ENCODE measurements at regions not wholly inside any gene's neighbourhood (a gene's known extent, or its start where the extent isn't known, plus 50 kb on each side); places are given as distances from the start of the nearest gene placed in this dataset.

DNA sequence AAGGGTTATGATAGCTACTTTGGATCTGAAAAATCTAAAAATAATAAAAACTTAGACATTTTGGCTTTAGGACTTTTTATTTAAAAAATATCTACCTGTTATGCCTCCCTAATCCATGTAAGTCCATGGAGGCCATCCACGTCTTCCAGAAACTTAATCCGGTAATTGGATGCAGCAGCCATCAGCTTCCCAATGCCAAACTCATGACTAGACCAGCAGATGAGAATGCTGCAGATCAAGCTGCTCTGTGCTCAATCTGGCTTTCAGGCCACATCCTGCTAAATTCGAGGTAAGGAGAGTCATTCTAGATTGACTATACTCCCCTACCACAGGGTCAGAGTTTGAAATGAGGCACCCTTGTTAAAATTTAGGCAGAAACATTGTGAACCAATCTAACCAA is 168.5 kb upstream of the TCERG1L start:
- DNase-seq (ENCODE audit: low read depth in 2 of 3, low spot score in 2 of 3), result no peak

- no peak for DNase-seq (ENCODE audit: low read depth in 2 of 3, low spot score in 2 of 3)
Observed at GRCh38 chr10:131480861-131481260, 169.3 kb upstream of the TCERG1L start.

DNA sequence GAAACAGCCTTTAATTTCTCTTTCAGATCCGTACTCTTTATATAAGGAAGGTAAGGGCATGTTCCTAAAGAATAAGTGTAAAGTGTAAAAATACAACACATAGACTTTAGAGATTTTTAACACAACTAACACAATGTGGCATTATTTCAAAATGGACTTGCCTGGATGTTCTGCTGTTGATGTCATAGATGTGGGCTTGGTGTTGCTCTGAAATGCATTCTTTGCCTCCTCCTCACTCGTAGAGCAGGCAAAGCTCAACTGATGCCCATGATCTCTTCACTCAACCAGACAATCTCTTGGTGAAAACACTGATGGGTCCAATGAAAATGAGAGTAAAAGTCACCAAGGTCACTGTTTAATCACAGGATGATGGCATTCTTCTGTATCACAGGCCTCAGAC is 174.2 kb upstream of the TCERG1L start:
- DNase-seq (ENCODE audit: low read depth in 2 of 3, low spot score in 2 of 3), result no peak

DNA sequence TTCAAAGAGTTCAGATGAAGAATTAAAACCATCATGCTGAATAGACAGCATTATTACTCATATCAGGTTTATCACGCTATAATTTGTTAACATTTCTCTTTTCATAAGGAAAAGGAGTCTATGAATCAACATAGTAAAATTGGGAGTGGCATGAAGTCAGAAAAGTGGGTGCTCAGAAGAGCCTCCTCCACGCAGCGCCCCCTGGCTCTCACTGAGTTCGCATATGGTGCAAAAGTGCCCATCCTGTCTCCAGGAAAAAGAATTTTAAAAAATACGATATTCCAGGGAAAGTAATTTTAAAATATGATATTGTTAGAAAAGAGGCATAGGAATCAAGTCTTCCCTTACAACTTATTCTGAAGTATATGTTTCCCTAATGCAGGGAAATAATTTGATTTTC is 176.3 kb upstream of the TCERG1L start:
- DNase-seq (ENCODE audit: low read depth in 2 of 3, low spot score in 2 of 3), result no peak

DNA sequence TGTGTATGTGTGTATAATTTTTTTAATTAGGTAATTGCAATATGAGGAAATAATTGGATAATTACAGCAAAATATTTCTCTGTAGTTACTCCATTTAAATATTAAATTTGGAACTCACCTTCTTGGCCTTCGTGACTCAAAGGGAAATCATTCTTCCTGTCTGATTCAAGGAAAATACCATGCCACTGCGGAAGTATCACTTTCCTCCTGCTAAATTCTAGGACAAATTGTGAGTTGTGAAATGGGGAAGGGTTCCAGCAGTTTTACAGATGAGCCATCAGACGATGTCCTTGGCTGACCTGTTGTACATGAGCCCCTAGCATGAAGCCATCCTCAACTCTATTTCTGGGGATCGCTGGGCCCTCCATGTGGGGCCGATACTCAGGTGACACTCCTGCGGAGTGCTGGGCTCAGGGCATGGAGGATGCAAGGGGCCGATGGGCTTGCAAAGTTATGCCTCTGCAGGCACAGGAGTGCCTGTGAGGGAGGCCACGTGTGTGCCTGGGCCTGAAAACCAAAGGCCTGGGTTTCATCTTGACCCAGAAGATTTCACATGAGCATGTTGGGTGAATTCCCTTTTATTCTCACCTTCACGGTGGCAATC is 179.6 kb upstream of the TCERG1L start:
- DNase-seq (ENCODE audit: low read depth in 2 of 3, low spot score in 2 of 3), result no peak

DNA sequence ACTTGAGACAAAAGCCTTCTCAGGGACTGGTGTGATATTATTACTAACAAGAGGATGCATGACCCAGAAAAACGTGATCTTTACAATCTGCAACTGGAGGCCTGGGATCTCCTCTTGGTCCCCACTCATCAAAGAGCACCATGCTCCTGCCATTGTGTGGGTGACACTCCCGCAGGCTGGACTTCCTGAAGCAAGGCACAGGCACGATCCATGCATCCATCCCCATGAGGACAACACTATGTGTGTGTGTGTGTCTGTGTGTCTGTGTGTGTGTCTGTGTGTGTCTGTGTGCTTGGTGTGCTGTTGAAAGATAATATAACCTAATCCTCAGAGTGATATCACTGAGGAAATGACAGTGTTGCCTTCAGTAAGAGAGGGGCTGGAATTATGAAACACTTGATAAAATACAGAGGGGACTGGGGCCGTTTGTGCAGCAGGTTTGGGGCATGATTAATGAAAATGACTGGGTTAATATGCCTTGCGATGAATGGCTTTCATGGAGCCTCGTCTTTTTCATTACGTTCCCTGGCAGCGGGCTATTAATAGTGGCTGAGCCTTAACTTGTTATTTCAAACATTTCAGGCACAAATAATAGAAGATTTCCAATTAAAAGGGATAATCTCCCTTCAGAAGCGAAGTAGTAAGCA is 180.8 kb upstream of the TCERG1L start:
- no peak for DNase-seq (ENCODE audit: low read depth in 2 of 3, low spot score in 2 of 3)

DNA sequence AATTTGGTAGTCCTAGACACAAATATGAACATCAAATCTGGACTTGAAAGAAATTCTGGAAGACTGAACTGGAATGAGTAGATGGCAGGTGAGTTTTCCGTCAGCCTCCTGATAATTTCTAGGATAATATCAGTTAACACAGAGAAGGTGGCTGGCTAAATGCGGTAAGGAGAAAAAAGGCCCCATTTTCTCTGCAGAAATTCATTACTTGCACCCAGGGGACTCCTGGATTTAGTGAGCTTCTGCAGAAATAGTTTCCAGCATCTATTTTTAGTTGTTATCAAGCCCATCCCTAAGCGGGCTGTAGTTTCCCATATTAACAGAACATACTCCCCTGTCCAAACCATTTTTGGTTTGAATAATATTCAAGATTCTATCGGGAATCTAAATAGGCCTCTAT is 181.9 kb upstream of the TCERG1L start:
- no peak for DNase-seq (ENCODE audit: low read depth in 2 of 3, low spot score in 2 of 3)

- no peak for DNase-seq (ENCODE audit: low read depth in 2 of 3, low spot score in 2 of 3)
Observed at GRCh38 chr10:131494451-131494850, 182.9 kb upstream of the TCERG1L start.

DNA sequence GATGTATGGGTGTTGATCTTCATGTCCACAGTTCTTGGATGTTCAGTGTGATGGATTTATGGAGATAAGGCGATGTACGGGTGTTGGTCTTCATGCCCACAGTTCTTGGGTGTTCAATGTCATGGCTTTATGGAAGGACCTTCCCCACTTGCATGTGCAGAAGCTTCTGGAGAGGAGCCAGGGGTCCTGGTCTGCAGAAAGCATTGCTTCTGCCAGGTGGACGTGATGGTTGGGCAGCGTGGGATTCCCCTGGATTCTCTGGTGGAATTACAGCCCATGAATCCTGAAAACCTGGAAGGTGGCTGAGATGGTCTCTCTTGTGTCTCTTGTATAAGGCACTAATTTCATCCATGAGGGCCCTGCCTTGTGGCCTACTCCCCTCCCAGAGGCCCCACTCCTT is 183.7 kb upstream of the TCERG1L start:
- no peak for DNase-seq (ENCODE audit: low read depth in 2 of 3, low spot score in 2 of 3)

DNA sequence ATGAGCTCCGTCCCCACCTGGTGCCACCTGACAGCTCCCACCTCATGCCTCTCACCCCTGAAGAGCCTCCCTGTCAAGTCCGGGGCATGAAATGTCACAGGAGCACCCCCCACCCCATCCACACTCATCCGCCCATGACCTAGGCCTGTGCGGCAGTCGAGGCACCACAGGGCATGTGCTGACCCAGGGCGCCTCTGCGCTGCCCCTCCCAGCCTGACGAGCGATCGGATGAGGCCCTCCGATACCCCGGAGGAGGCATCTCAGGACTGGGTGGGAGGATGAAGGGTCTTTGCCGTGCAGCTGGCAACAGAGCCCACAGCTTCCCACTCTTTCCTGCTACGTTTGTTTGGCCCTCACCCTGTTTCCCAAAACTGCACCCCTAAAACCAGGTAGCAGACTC is 184.4 kb upstream of the TCERG1L start:
- DNase-seq (ENCODE audit: low read depth in 2 of 3, low spot score in 2 of 3), result no peak

- DNase-seq (ENCODE audit: low read depth in 2 of 3, low spot score in 2 of 3), result no peak
Observed at GRCh38 chr10:131496351-131497052, 185.0 kb upstream of the TCERG1L start.

DNA sequence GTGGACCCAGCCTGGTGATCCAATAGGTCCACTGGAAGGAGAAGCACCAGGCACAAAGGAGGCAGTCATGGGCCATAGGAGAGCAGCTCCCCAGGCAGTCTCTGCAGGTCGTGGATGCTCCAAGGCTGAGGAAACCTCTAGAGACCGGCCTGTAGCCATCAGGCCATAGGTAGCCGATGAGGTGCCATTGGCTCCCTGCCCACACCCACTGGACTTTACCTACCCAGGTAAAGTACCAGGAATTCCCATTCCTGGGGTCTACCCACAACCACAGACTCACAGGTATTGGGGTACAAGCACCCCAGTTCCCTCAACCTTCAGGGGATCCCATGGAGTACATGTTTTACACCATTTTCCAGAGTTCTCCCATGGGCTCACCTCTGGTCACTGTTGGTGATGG is 188.0 kb upstream of the TCERG1L start:
- no peak for DNase-seq (ENCODE audit: low read depth in 2 of 3, low spot score in 2 of 3)

DNA sequence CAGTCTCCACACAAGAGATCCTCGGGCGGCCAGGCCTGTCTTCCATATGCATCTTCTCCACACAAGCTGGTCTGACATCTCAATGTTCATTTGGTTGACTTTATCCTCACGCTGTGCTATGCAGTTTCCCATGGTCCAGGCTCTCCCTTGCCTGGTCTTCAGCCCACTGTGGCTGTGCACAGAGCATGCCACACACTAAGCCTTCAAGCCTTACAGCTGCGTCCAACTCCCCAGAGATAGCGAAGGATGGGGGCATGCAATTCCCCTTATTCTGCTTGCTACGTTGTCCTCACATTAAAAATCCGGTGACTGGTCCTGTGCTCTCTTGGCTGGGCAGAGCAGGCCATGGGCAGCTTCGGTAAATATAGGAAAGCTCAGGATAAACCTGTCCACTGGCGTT is 188.7 kb upstream of the TCERG1L start:
- DNase-seq (ENCODE audit: low read depth in 2 of 3, low spot score in 2 of 3), result no peak

- DNase-seq (ENCODE audit: low read depth in 2 of 3, low spot score in 2 of 3), result no peak
Observed at GRCh38 chr10:131500892-131501291, 189.4 kb upstream of the TCERG1L start.

- no peak for DNase-seq (ENCODE audit: low read depth in 2 of 3, low spot score in 2 of 3)
Observed at GRCh38 chr10:131503992-131504391, 192.5 kb upstream of the TCERG1L start.

DNA sequence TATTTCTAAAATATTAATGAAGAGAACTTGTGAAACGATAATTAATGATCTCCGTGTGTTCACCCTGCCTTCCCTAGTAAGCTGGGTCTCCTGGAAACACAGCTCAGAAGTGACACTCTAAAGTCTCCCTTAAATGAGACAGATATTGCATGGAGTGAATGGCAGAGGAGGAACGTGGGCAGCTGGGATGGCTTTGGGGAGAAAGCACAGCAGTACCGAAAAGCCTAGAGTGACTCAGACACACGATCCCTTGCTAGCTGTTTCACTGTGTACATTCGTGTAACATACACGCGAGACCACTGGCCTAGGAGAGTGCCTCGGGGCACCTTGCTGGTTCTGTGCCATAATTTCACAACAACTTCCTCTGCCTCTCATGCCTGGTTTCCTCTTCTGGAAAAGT is 199.9 kb upstream of the TCERG1L start:
- no peak for DNase-seq (ENCODE audit: low read depth in 2 of 3, low spot score in 2 of 3)

- no peak for DNase-seq (ENCODE audit: low read depth in 2 of 3, low spot score in 2 of 3)
Observed at GRCh38 chr10:131512852-131513251, 201.3 kb upstream of the TCERG1L start.

GRCh38 chr10:131513445-131513844 is 201.9 kb upstream of the TCERG1L start:
- DNase-seq (ENCODE audit: low read depth in 2 of 3, low spot score in 2 of 3), result no peak

DNA sequence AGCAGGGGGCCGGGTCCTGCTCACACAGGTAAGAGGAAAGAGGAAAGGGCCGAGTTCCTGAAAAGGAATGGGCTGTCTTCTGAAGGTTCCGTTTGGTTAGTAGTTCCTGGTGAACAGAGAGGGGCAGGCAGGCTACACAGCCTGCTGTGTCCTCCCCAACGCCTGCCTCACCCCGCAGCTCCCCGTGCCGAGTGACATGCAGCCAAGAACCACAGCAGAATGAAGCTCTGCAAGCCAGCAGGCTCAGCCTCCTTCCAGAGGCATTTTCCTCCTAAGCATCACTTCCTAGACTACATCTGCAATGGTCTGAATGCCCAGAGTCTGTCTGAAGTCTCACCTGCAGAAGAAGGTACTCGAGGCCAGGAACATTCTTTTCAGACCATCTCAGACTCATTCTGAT is 202.4 kb upstream of the TCERG1L start:
- no peak for DNase-seq (ENCODE audit: low read depth in 2 of 3, low spot score in 2 of 3)

GRCh38 chr10:131514454-131514853 is 202.9 kb upstream of the TCERG1L start:
- DNase-seq (ENCODE audit: low read depth in 2 of 3, low spot score in 2 of 3), result no peak

DNA sequence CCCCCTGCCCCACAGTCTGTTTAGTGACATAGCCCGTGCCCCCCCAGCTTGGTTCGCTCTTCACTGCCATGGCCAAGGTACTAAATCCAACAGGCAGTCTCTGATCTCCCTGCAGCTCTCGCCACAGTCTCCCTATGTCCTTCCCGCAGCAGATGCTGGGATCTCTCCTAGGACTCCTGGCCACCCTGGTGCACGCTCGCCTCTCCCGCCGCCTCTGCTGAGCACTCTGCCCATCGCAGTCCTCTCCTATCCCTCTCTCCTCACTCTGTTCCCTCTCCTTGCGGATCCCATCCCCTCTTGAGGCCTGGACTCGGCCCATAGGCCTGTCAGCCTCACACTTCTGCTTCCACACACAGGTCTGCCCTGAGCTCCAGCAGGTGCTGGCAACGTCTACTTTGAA is 204.8 kb upstream of the TCERG1L start:
- DNase-seq (ENCODE audit: low read depth in 2 of 3, low spot score in 2 of 3), result no peak

DNA sequence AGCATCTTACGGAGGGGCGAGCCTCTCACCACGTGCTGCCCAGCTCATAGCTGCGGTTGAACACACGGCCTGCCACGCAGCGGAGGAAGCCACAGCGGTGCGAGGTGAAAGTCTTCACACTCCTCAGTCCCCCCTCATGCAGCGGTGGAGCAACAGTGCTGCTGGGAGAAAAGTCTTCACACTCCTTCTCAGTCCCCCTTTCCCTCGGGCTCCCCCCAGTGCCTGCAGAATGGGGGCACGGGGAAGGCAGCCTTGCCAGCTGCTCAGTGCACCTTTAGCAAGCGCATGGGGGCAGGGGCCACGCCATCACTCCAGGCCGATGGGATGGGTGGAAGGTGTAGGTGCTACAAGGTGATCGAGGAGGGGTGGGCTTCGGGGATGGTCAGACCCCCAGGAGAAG is 206.3 kb upstream of the TCERG1L start:
- no peak for DNase-seq (ENCODE audit: low read depth in 2 of 3, low spot score in 2 of 3)
